K562 (cell line): ENCODE measurements at regions not wholly inside any gene's neighbourhood (a gene's known extent, or its start where the extent isn't known, plus 50 kb on each side); places are given as distances from the start of the nearest gene placed in this dataset.

ENCODE experiments used
- ATAC-seq: fragments of 200-7000 bp; cut with Tn5 transposase; 3 replicates; pipeline ENCODE4 v1.9.1; 2020; ENCODE audit warnings: moderate library complexity
- BruUV-seq: library from RNA; stranded (reverse); fragments of 400-500 nt; replicated peaks from 2 replicates; lab custom pipeline; 2021; lab: Mats Ljungman, UMichigan
- CTCF ChIA-PET: fragments of 300-600 bp; formaldehyde crosslinking; extraction: SDS; loops from one replicate; lab custom pipeline; 2021; ENCODE audit warnings: low intra/inter-chr PET ratio; lab: Yijun Ruan, JAX
- POLR2A ChIA-PET: fragments of 300-600, 350-650 bp; sonication (Branson Sonifier 250); formaldehyde crosslinking; extraction: SDS; loops from one replicate; lab custom pipeline; 2021; ENCODE audit warnings: antibody characterized with exemption, inconsistent platforms; lab: Yijun Ruan, JAX
- DNase-seq, 4 experiments: peaks; one replicate each; pipeline versions ENCODE4 v3.0.0 to v3.0.0-alpha.2; 2011 to 2018; ENCODE audit warnings: low spot score in 3 of 4, mixed read lengths in 3 of 4; ENCODE audit errors: extremely low read depth in 1 of 4
- FAIRE-seq: peaks from 2 replicates; lab custom pipeline; 2011; peaks lifted over from hg19 to GRCh38; lab: Jason Lieb, UNC
- H2AFZ ChIP-seq: 2 replicates; pipeline ENCODE4 v1.6.0; 2011; ENCODE audit warnings: low read depth, low read length, control low read depth, inconsistent platforms
- H3K27ac ChIP-seq: fragments of 200-600 bp; 3 replicates; pipeline ENCODE4 v1.8.0; 2011; ENCODE audit warnings: low read depth, mild to moderate bottlenecking, control low read depth, inconsistent platforms, low read length, moderate library complexity, mixed read lengths; ENCODE audit errors: extremely low read depth
- H3K27me3 ChIP-seq, 2 experiments: fragments of 300-600 bp in 1 of 2; 2 replicates in 1 of 2; 3 replicates in 1 of 2; pipeline versions ENCODE4 v1.6.0 to v1.8.0; 2011; ENCODE audit warnings: inconsistent platforms in 2 of 2, low read length in 2 of 2, mild to moderate bottlenecking in 1 of 2, mixed read lengths in 1 of 2, moderate library complexity in 1 of 2; ENCODE audit not compliant: control insufficient read depth in 2 of 2, insufficient read depth in 2 of 2
- H3K36me3 ChIP-seq: fragments of 300-600 bp; 3 replicates; pipeline ENCODE4 v1.8.0; 2011; ENCODE audit warnings: mild to moderate bottlenecking, low read length, inconsistent platforms; ENCODE audit not compliant: control insufficient read depth, insufficient read depth
- H3K4me1 ChIP-seq, 2 experiments: fragments of 200-600 bp in 1 of 2; replicated peaks in 1 of 2; 2 replicates in 1 of 2; 3 replicates in 1 of 2; pipeline versions ENCODE4 v1.5.1 to v1.8.0; 2011; ENCODE audit warnings: inconsistent platforms in 2 of 2, low read length in 2 of 2, mild to moderate bottlenecking in 1 of 2, mixed read lengths in 1 of 2, moderate library complexity in 1 of 2; ENCODE audit not compliant: control insufficient read depth in 2 of 2, insufficient read depth in 2 of 2
- H3K4me2 ChIP-seq: 2 replicates; pipeline ENCODE4 v1.6.1; 2011; ENCODE audit warnings: low read length, control low read depth, inconsistent platforms, mixed read lengths; ENCODE audit not compliant: insufficient read depth
- H3K4me3 ChIP-seq: fragments of 200-600 bp; sonication (generic), shearing (Covaris generic); 2 replicates; pipeline ENCODE4 v1.5.1; 2016; ENCODE audit warnings: control low read depth, inconsistent platforms
- H3K79me2 ChIP-seq: fragments of 200-600 bp; 3 replicates; pipeline ENCODE4 v1.8.0; 2011; ENCODE audit warnings: low read length, inconsistent platforms; ENCODE audit not compliant: control insufficient read depth, insufficient read depth
- H3K9ac ChIP-seq, 2 experiments: 2 replicates each; pipeline versions ENCODE4 v1.6.0 to v1.6.1; 2011; ENCODE audit warnings: low read depth in 2 of 2, low read length in 2 of 2, control low read depth in 1 of 2, inconsistent platforms in 1 of 2, mild to moderate bottlenecking in 1 of 2, mixed read lengths in 1 of 2; ENCODE audit not compliant: insufficient read depth in 1 of 2
- H3K9me1 ChIP-seq: one replicate; pipeline ENCODE4 v1.6.0; 2011; ENCODE audit warnings: inconsistent platforms, mild to moderate bottlenecking, low read length, moderate library complexity; ENCODE audit not compliant: control insufficient read depth, insufficient read depth
- H3K9me3 ChIP-seq: replicated peaks from 2 replicates; pipeline ENCODE4 v1.5.1; 2011; ENCODE audit warnings: low read depth, low read length, inconsistent platforms; ENCODE audit not compliant: control insufficient read depth, insufficient read depth
- H4K20me1 ChIP-seq: replicated peaks from 2 replicates; pipeline ENCODE4 v1.6.1; 2011; ENCODE audit warnings: low read length, inconsistent platforms, mixed read lengths; ENCODE audit not compliant: control insufficient read depth, insufficient read depth
- ATF3 ChIP-seq, 2 experiments: fragments of 450-650 bp in 1 of 2; sonication (generic) in 1 of 2; formaldehyde crosslinking in 1 of 2; IDR thresholded peaks in 1 of 2; conservative IDR thresholded peaks in 1 of 2; 2 replicates each; pipeline versions ENCODE4 v1.6.1 to v1.8.1; 2016 to 2023; ENCODE audit warnings: mild to moderate bottlenecking in 2 of 2, moderate library complexity in 2 of 2, inconsistent platforms in 1 of 2, missing genetic modification reagents in 1 of 2
- DIDO1 ChIP-seq: fragments of 450-650 bp; IDR thresholded peaks from 2 replicates; pipeline ENCODE4 v1.6.1; 2016; ENCODE audit warnings: low read depth, missing biosample characterization, missing genetic modification characterization
- ELF4 ChIP-seq: fragments of 450-650 bp; formaldehyde crosslinking; IDR thresholded peaks from 2 replicates; pipeline ENCODE4 v1.4.0; 2022; ENCODE audit warnings: missing genetic modification characterization
- KLF13 ChIP-seq: fragments of 450-650 bp; IDR thresholded peaks from 2 replicates; pipeline ENCODE4 v1.6.1; 2016; ENCODE audit warnings: missing genetic modification characterization, low read depth, mild to moderate bottlenecking, missing compliant biosample characterization, moderate library complexity, borderline replicate concordance
- MITF ChIP-seq: IDR thresholded peaks from 2 replicates; pipeline ENCODE4 v1.6.1; 2014; ENCODE audit warnings: antibody characterized with exemption
- RBM14 ChIP-seq: fragments of 200-400 bp; formaldehyde crosslinking; IDR thresholded peaks from 2 replicates; pipeline ENCODE4 v1.6.1; 2018; ENCODE audit warnings: low read depth, mild to moderate bottlenecking, low read length, moderate library complexity, borderline replicate concordance; ENCODE audit not compliant: insufficient read depth
- RBM25 ChIP-seq: fragments of 200-400 bp; formaldehyde crosslinking; IDR thresholded peaks from 2 replicates; pipeline ENCODE4 v1.6.1; 2018; ENCODE audit warnings: low read length, low read depth, moderate library complexity; ENCODE audit not compliant: severe bottlenecking
- SNRNP70 ChIP-seq: fragments of 200-400 bp; formaldehyde crosslinking; optimal IDR thresholded peaks from 2 replicates; pipeline ENCODE3; 2017; ENCODE audit warnings: low read depth, low read length
- TARDBP ChIP-seq: fragments of 450-650 bp; IDR thresholded peaks from 2 replicates; pipeline ENCODE4 v1.6.1; 2016
- THAP12 ChIP-seq: fragments of 250-450 bp; sonication (Bioruptor Pico); IDR thresholded peaks from 2 replicates; pipeline ENCODE4 v1.9.0; 2021; ENCODE audit warnings: mild to moderate bottlenecking, inconsistent platforms
- ZNF3 ChIP-seq: fragments of 250-450 bp; sonication (Bioruptor Pico); IDR thresholded peaks from 2 replicates; pipeline ENCODE4 v1.5.0; 2021; ENCODE audit warnings: mild to moderate bottlenecking, moderate library complexity
- ZNF384 ChIP-seq: IDR thresholded peaks from 2 replicates; pipeline ENCODE4 v1.6.1; 2012; ENCODE audit warnings: low read depth, low read length, improper control_type of control experiment
- WGBS: fragments of 100-300 bp; shearing (Covaris generic); methylation state at CpG from one replicate; pipeline ENCODE4 v1.1.6; 2016; ENCODE audit warnings: low coverage, mixed read lengths; ENCODE audit not compliant: insufficient coverage; ENCODE audit errors: missing lambda C conversion rate; 5-methylcytosine and 5-hydroxymethylcytosine counted together
- in situ Hi-C: fragments of 300-500 bp; cut with MboI; formaldehyde crosslinking; loops from 4 replicates; pipeline ENCODE4 v1.15.0; 2018; ENCODE audit warnings: inconsistent platforms, mixed read lengths
- intact Hi-C: fragments of 100-400 bp; cut with micrococcal nuclease; formaldehyde crosslinking; loops from 2 replicates; pipeline ENCODE4 v1.14.2; 2022

- TF ChIP-seq TARDBP (no peak), THAP12 (no peak)
Measured at GRCh38 chr19:13557756-13558398, 51.6 kb upstream of the CACNA1A start (continued).

- H3K4me1 ChIP-seq = no peaks in the 10 kb centered on the region
- in situ Hi-C loops = no loop called here
- ChIA-PET POLR2A (interaction anchor here (0.6 kb wide), 2 partner anchors 379 to 560 kb away, joined by 3 to 4 read pairs; no protein-coding TSS in a partner anchor), CTCF (no interaction called here)
- no TSS peak for BruUV-seq
- H3K9ac ChIP-seq = no peak overlapping the region
- H3K79me2 ChIP-seq = no peaks in the 10 kb centered on the region
- H3K4me3 ChIP-seq = no peak overlapping the region
- no peak for DNase-seq
- no peaks in the 10 kb centered on the region for H3K9me3 ChIP-seq
- no peak overlapping the region for H3K4me2 ChIP-seq
- H3K27ac ChIP-seq = no peak overlapping the region
- no peaks in the 10 kb centered on the region for H4K20me1 ChIP-seq
- H3K36me3 ChIP-seq = no peaks in the 10 kb centered on the region
- intact Hi-C loops = no loop called here
- TF ChIP-seq ZNF3 (CRISPR knock-in tag) = no peak
- TF ChIP-seq RBM25 = no peak
- TF ChIP-seq KLF13 = no peak
- TF ChIP-seq MITF = no peak
- TF ChIP-seq DIDO1 (tag) = no peak
- TF ChIP-seq SNRNP70 = no peak
- no peak for TF ChIP-seq RBM14
- TF ChIP-seq ATF3 (IDR thresholded peaks at IDR 0.05) = no peak
- TF ChIP-seq ATF3 (CRISPR knock-in tag; conservative IDR thresholded peaks at IDR 0.05) = no peak
- TF ChIP-seq ELF4 (CRISPR knock-in tag) = no peak
- no peak for TF ChIP-seq ZNF384
- TF ChIP-seq, all 486 proteins: peak for 0
- no peak overlapping the region for H2AFZ ChIP-seq
- H3K27me3 ChIP-seq = peaks cover 2 to 5% of the 10 kb centered on the region in 2 experiments; a peak in 2 of 5 replicates
- no peak for FAIRE-seq
- ATAC-seq = no peak
- 1% methylated on average over 9 of the region's 9 CpGs for WGBS
- H3K9me1 ChIP-seq = no peaks in the 10 kb centered on the region
Measured at GRCh38 chr19:13556552-13556951, 50.3 kb upstream of the CACNA1A start.
